AML-193 (cell line): ENCODE measurements at regions not wholly inside any gene's neighbourhood (a gene's known extent, or its start where the extent isn't known, plus 50 kb on each side); places are given as distances from the start of the nearest gene placed in this dataset.

Experiments used
- DNase-seq, 2 experiments: peaks; one replicate each; lab custom pipeline; 2025; lab: John Stamatoyannopoulos, UW

DNA sequence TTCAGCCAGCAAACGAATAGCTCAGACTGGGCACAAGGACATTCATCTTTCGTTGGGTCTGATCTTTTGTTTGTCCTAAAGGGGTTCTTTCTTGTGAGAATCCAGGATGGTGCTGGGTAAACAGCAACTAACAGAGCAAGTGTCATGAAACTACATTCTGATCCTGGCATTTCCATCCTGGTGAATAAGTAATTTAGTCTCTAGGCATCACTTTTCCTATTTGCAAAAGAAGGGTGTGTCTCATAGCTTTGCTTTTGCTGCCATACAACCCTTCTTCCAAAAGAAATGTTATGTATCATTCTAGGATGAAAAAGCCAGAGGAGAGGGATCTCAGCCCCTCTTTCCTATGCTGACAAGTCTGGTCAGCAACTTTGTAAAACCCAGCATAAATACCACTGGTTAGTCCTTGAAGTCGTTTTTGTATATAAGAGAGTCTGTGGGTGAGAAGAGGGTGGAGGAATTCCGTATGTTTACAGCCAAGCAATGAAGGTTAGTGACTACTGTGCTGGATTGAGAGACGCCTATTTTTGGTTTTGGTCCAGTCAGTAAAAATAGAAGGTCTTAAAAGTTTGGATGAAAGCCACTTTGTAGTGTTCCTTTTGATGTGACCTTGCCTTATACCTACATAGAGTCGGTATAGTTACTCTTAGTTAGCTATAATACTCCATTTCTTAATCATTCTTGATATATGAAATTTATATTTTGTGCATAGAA is 88.4 kb upstream of the SLC25A13 start:
- DNase-seq = no peak

DNA sequence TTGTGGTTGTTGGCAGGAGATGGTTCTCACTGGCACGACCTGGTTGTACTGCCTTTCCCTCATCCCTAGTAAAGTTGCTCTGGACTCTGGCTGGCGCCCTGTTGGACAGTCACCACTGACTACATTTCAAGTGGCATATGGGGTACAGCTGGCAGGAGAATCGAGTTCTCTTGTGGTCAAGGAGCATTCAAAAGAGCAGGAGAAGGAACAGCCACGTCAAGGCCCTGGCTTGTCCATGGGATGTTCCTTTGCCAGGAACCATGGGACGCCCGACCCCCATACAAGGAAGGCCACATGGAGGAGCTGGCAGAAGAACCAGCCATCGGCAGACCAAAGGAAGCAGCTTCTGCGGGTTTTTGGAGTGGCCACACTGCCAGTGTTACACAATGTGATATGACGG is 87.0 kb upstream of the SLC25A13 start:
- DNase-seq = no peak

DNA sequence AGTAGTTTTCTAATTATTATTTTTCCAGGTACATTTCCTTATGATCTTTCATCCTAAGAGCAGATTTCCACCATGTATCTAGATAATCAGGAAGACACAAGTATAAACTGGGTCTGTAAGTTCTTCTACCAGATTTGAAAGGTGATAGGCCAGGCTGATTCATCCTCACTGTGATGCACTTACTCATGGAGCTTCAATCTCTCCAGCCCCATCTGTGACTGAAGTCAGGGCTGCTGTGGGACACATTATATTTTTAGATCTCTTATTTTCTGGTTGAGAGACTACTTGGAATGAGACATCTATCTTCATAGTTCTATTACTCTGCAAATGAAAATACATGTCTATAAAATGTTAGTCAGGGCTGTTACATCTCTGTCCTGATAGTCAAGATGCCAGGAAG is 85.5 kb upstream of the SLC25A13 start:
- DNase-seq = no peak

DNA sequence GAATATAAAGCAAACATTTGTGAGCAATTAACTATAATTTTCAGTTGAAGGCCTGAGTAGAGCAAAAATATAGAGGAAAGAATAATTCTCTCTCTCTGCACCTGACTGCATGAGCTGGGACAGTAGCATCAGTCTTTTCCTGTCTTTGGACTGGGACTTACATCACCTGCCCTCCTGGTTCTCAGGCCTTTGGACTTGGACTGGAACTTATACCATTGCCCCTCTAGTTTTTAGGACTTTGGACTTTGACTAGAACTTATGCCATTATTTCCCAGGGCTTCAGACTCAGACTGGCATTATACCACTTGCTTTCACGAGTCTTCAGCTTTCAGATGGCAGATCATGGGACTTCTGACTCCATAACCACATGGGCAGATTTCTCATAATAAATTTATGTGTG is 81.0 kb upstream of the SLC25A13 start:
- DNase-seq = no peak

DNA sequence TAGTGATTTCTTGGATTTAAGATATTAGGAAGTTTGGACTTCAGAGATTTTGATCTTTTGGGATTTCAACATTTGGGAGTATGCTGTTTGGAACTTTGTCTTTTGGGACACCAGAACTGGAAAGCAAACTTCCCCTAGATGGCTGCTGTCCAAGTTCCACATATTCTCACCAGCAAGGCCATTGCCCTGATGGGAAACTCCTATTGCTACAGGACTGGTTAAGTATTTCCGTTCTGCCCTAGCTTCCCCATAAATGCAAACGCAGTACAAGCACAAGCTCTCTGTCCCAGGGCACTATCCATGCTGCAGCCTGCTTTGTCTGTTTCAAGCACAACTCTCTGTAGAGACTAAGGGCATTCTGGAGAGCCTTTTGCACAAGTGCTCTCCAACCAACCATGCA is 79.3 kb upstream of the SLC25A13 start:
- DNase-seq = no peak

DNA sequence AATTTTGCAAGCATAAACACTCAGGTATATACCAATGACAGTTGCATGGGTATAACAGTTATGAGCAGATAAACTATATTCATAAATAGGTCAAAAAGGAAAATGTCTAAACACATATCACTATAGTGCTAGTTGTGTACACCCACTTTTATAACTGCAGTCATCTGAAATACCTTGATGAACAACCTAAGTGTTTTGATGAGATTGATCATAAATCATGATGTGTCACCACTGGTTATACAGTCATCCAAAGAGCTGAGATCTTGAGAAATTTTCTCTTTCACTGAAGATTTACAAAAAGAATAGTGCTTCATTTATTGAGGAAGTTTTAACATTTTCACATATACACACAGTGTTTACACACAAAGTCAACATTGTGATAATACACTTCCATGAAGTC is 78.6 kb upstream of the SLC25A13 start:
- no peak for DNase-seq

DNA sequence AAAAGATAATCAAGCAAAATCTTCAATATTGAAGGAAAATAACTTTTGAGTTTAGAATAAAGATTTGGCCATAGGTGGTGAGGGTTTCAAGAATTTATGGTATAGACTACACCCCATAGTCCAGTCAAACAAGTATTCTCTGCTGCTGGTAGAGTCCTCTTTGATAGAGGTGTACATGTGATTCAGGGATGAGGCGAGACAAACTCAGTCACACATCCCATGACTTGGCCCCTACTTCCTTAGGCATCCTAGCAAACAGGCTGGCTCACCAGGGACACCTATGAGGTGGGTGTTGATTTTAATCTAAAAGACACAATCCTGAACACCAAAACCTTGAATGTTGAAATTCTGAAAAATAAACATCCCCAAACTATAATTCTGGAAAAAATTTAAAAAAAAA is 78.1 kb upstream of the SLC25A13 start:
- no peak for DNase-seq

DNA sequence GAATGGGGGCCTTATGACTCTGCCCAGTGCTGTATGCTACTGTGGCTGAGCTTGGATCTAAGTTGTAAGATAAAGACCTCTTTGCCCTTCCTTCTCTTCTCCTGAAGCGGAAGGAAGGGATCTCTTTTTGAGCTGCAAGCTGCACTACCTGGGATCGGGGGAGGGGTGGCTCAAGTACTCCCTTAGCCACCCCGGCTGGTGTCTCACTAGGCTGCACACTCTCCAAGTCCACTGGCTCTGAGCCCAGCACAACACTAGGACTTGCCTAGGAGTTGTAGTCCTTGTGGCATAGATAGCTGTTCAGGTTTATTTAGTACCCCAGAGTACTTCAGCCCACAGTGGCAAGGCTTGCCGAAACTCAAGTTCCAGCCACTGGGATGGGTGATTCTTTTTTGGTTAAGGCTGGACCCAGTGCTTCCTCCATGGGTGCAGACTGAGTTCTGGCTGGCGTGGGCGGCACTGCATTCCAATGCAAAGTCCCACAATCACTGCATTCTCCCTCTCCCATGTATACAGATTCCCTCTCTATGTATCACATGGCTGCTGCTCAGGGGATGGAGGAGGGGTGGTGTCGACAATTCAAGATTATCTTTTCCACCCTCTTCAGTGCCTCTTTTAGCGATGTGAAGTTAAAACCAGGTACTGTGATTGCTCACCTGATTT is 76.2 kb upstream of the SLC25A13 start:
- DNase-seq = no peak

DNA sequence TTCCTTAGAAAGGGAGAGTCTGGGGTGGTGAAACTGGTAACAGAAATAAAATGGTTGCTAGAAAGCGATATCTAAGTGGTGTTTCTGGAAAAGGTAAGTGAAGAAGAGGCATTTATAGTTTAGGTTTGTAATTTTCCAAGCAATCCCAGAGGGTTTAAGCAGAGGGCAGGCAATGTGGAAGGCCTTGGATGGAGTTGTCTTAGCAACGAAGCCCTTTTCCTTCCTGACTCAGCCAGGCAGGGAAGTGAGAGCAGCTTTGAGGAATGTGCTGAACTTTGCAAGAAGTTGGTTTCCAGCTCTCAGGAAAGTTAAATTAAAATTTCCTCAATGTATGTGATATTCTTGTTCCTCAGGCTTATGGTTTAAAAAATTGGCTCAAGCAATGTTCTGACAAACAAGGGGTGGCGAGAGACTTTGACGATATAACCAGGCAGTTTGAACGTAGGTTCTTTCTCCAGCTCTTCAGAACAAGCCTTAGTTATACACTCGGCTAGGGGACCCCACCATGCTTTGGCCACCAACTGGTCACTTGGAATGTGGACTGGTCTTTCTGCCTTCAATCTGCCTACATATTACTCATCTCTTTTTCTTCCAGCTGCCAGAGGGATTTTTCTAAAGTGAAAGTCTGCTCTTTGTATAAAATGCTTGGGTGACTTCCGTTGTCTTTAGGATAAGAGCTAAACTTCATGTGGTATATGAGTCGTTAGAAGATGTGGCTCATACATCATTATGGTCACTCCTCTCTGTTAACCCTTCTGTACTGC is 66.9 kb upstream of the SLC25A13 start:
- no peak for DNase-seq

DNA sequence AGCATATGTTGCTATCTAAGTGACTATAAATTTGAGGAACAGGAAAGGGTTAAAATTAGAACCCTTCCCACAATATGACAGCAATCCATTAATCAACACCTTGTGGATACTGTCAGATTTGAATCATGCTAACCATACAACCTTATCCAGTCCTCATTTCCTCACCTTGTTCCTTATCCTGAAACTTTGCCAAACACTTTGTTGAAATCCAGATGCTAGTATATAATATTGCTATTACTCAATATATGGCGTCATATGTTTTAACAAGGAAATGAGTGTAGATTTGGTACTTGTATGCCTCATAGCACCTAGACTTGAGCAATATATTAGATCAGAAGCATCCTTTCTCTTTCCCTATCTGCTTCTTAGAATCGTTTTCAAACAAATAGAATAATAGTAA is 66.3 kb upstream of the SLC25A13 start:
- peak; percentile 40 to 48 for DNase-seq

DNA sequence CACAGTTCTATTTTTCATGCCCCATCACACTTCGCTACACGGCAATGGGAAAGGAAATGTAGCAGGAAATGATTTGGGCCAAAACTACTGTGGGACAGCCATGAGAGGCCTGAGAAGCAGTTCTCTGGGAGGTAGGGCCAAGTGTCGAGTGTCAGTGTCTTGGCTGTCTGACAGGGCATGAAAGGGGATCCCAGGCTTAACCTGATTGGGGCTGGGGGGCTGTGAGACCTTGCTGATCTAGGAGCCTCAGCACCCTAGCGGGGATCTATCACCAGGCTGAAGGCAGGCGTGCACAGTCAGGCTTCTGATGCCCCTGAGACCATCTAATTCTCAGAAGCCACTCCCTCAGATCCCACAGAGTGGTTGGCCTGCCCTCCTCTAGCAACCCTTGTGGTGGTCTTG is 58.2 kb upstream of the SLC25A13 start:
- DNase-seq = no peak

DNA sequence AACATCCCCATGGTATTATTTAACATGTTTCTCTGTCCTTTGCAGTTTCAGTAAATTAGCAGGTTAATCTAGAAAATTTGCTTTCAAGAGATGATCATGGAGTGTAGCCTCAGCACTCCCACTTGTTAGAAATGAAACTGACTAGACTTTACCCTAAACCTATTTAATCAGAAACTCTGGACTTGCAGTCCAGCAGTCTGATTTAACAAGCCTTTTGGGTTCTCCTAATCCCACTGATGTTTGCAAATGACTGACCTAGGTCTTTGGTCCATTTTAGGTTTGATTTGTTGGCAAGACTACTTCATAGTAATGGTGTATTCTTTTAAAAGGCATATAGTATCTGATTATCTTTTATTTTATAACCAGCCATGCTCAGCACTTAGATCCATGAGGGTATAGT is 55.5 kb upstream of the SLC25A13 start:
- DNase-seq = no peak
